ENCODE measurements at regions not wholly inside any gene's neighbourhood (a gene's known extent, or its start where the extent isn't known, plus 50 kb on each side); places are given as distances from the start of the nearest gene placed in this dataset.
"Not testable (repeated sequence)": the region's sequence is repeated elsewhere in the genome, so short reads cannot be mapped to it uniquely, and the experiment has no call there.

DNA sequence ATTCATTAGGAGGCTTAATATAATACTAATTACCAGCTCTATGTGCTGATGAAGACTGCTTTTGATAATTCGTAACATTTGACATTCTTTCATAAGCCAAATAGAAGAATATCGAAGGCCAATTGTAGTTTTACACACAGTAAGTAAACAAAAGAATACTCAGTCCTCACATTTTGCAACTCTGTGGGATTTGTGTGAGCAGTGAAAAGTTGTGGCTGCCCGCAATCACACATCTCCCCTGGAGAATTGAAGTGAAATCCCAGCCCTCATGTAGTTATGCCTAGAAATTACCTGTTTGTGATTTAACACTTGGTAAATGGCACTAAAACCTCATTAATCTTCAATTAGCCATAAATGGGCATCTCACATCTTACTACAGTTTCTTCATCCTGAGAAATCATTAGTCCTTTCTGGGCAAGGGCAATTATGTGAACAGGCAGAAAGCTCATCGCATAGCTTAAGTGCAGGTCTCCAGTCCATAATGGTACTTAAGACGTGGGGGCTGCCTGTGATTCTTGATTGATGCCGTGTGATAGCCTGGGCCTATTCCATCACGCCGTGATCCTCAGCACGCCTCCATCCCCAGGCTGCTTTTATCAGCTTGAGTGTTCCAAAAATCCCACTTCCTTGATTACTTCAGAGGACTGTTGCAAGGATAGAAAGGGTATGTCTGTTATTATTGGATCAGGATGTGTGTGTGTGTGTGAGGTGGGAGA is 97.9 kb upstream of the METTL14 start:
- no peak for DNase-seq (ENCODE audit: low spot score)

DNA sequence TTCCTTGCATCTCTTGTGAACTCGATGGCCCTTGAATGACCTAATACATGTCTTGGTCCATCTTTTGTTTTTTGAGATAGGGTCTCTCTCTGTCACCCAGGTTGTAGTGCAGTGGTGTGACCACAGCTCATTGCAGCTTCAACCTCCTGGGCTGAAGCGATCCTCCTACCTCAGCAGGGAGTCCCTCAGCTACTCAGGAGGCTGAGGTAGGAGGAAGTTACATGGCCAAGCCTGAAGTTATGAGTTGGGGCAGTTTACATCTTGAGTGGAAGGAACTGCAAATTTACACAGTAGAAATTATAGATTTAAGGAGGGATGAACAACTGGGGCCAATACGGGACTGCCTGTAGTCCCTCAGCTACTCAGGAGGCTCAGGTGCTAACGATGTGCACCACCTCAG is 97.2 kb upstream of the METTL14 start:
- DNase-seq (ENCODE audit: low spot score) = no peak

DNA sequence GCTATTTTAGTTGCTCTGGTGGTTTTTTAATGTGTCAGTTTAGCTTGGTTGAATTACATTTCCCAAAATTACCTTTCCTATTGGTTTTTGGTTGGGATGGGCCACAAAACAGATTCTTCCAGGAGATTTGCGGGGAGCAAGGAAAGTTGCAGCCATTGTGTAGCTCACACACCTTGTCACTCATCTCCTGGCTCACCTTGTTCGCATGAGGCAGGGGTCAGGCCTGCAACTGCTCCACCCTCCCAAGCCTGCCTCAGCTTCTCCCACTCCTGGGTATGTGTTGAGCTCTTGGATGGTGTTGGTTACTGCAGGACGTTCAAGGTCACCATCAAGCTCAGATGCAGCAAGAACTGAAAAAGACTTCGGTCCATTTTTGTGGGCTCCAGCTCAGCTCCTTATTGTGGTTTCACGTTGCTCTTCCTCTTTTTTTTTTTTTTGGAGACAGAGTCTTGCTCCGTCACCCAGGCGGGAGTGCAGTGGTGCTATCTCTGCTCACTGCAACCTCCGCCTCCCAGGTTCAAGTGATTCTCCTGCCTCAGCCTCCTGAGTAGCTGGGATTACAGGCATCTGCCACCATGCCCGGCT is 95.6 kb upstream of the METTL14 start:
- no peak for DNase-seq (ENCODE audit: low spot score)

DNA sequence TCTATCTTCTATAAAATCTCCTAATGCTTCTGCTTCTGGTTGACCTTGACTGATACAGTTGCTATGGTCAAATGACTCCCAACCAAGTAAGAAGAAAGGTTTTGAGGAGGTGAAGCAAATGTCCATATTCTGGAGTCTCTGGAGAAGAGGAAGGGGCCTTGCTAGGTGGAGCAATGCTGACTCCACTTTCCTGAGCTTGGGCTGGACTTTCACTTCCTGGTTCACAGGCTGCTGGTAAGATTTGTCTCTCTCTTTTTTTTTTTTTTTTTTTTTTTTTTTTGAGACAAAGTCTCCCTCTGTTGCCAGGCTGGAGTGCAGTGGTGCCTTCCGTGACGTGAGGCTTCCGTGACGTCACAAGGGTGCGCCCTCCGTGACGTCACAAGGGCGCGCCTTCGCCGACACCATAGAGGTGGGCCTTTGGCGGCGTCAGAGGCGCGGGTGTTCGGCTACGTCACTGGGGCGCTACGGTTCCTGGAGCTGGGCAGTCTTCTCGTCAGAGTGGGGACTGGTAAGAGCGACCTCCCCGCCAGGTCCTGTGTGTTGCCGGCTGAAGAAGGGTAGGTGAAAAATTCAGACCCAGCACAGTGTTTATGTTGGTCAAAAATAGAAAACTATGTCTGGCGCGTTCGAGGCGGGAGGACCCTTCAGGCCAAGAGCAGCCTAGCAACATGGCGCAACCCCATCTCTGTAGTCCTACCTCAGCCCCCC is 93.7 kb upstream of the METTL14 start:
- DNase-seq (ENCODE audit: low spot score) = peak; percentile 97

DNA sequence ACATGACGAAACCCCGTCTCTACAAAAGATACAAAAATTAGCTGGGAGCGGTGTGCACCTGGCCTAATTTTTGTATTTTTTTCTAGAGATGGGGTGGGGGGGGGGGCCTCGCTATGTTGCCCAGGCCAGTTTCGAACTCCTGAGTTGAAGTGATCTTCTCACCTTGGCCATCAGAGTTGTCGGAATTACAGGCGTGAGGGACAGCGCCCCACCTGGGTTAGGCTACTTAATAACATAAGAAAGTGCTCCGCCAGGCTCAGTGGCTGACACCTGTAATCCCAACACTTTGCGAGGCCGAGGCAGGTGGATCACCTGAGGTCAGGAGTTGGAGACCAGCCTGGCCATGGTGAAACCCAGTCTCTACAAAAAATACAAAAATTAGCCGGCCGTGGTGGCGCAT is 92.9 kb upstream of the METTL14 start:
- DNase-seq (ENCODE audit: low spot score) = not testable (repeated sequence)

DNA sequence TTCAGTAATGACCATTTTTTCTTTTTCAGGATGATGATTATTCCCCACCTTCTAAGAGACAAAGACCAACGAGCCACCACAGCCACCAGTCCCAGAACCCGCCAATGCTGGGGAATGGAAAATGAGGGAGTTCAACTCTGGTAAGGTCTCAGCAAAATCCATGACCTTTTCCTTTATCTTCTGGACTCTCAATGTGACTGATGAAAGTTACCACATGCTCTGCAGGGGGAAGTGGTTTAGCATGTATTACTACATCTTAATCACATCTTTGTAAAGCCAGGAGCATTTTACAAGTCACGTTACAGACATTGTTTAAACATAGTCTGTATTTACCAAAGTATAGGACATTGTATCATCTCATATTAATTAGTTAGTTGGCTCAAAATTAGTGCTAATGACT is 89.3 kb upstream of the METTL14 start:
- not testable (repeated sequence) for DNase-seq (ENCODE audit: low spot score)

DNA sequence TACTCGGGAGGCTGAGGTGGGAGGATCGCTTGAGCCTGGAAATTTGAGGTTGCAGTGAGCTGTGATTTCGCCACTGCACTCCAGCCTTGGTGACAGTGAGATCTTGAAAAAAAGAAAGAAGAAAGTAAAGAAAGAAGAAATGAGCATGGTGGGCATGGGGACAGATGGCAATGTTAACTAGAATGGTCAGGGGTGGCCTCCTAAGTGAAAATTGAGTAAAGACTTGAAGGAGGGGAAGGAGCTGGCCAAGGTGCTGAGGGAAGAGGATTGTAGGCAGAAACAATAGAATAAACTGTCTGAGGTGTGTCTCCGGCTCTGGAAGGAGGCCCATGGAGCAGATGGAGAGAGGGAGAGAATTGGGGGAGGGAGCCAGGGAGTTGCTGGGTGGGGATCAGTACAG is 60.1 kb upstream of the METTL14 start:
- DNase-seq (ENCODE audit: low spot score) = not testable (repeated sequence)

DNA sequence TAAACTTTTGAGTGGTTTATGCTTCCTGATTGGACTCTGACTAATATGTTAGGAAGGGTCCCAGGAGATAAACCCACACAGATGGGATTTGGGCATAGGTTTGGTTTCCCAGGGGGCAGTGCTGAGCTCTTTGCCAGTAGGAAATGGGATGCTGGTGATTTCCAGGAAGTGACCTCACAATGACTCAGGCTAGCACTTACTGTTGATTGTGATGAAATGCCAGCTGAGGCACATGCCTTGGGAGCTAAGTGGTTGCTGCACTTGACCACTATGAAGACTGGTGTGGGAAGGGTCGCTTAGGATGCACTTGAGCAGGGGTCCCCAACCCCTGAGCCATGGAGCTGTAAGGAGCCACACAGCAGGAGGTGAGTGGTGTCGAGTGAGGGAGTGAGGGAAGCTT is 55.5 kb upstream of the METTL14 start:
- not testable (repeated sequence) for DNase-seq (ENCODE audit: low spot score)

DNA sequence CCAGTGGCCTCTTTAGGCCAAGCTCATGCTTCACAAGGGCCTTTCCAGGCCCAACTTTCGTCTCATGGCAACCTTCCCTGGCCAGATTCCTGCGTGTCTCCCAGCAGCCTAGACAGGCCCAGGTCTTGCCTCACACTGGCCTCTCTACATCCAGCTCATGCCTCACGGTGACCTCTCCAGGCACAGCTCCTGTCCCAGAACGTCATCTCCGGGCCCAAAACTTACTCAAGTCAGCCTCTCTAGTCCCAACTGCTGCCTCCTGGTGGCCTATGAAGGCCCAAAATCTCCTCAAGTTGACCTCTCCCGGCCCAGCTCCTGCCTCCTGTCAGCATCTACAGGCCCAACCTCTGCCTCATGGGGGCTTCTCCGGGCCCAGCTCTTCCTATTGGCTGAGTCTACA is 54.3 kb upstream of the METTL14 start:
- not testable (repeated sequence) for DNase-seq (ENCODE audit: low spot score)

DNA sequence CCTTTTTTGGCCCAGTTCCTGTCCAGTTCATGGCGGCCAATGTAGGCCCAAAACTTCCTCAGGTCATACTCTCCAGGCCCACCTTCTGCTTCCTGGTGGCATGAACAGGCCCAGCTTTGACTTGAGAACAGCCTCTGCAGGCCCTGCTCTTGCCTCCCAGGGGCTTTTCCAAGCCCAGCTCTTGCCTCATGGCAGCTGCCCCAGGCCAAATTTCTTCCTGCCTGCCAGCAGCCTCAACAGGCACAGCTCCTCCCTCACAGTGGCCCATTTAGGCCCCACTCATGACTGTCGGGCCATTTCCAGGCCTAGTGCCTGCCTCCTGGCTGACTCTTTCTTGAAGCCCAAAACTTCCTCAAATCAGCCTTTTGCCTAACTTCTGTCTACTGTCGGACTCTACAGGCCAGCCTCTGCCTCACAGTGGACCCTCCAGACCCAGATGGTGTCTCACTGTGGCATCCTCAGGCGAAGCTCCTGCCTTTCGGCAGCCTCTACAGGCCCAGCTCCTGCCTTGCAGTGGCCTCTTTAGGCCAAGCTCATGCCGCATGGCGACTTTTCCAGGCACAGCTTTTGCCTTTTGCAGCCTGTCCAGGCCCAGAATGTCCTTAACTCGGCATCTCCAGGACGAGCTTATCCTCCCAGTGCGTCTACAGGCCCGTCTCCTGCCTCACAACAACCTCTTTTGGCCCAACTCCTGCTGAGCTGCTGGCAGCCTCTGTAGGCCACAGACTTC is 53.7 kb upstream of the METTL14 start:
- not testable (repeated sequence) for DNase-seq (ENCODE audit: low spot score)

DNA sequence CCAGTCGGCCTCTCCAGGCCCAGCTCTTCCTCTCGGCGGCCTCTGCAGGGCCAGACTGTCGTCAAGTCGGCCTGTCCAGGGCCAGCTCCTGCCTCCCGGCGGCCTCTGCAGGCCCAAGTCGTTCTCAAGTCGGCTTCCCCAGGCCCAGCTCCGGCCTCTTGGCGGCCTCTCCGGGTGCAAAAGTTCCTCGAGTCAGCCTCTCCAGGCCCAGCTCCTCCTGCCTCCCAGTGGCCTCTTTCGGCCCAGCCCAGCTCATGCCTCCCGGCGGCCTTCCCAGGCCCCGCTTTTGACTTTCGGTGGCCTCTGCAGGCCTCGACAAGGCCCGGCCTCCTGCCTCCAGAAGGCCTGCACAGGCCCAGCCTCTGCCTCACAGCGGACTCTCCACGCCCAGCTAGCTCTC is 51.7 kb upstream of the METTL14 start:
- DNase-seq (ENCODE audit: low spot score) = not testable (repeated sequence)

DNA sequence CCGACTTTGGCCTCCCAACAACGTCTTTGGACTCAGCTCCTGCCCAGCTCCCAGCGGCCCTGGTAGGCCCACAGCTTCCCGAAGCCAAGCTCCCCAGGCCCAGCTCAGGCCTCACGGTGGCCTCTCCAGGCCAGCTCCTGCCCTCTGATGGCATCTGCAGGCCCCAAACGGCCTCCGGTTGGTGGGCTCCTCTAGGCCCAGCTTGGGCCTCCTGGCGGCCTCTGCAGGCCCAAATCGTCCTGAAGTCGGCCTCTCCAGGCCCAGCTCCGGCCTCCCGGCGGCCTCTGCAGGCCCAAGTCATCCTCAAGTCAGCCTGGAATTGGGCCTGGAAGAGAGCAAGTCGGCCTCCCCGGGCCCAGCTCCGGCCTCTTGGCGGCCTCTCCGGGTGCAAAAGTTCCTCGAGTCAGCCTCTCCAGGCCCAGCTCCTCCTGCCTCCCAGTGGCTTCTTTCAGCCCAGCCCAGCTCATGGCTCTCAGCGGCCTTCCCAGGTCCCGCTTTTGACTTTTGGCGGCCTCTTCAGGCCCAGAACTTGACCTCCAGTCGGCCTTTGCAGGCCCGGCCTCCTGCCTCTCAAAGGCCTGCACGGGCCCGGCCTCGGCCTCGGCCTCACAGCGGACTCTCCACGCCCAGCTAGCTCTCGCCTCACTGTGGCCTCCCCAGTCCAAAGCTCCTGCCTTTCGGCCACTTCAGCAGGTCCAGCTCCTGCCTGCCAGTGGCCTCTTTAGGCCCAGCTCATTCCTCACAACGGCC is 50.9 kb upstream of the METTL14 start:
- not testable (repeated sequence) for DNase-seq (ENCODE audit: low spot score)

Data from mesenteric fat pad (tissue), 1 donor.